ENCODE measurements at regions not wholly inside any gene's neighbourhood (a gene's known extent, or its start where the extent isn't known, plus 50 kb on each side); places are given as distances from the start of the nearest gene placed in this dataset.

DNA sequence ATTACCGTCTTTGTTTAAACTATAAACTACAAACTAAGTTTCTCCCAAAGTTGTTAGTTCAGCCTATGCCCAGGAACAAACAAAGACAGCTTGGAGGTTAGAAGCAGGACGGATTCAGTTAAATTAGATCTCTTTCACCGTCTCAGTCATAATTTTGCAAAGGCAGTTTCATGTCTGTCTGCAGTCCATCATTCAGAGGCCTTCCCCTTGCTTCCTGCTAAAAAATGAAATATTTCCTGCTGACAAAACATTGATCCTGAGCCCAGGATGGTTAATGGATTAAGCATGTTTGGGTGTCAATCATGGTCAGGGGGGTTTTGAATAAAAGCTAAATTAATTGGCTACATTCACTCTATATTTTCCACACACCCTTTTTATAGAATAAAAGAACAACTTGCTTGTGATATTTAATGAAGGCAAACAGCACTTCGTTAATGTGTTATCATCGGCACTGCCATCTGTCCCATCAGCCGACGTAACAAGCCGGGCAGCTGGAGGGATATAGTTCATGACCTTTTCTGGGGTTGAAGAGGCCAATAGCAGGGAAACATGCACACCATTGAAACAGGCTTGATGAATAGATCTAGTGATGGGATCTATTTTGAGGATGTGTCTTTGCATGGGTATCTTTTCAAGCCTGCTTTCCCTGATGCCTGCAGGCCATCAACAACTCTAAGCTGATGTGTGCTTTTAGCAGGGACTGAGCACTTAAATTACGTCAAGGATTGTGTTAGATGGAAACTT, 521.3 kb upstream of the TMEM132C start:
- TF ChIP-seq JUND (IDR thresholded peaks at IDR 0.05; ENCODE audit: low read length) (no peak), HDAC2 (IDR thresholded peaks at IDR 0.05; ENCODE audit: borderline replicate concordance in 1 of 2, low read depth in 2 of 2, low read length in 2 of 2) (no peak), TAF1 (IDR thresholded peaks at IDR 0.05; ENCODE audit: low read depth, low read length) (no peak), EZH2 (IDR thresholded peaks at IDR 0.05; ENCODE audit: low read depth, low read length, severe bottlenecking) (no peak), RAD21 (IDR thresholded peaks at IDR 0.05 in 1 of 2, conservative IDR thresholded peaks at IDR 0.05 in 1 of 2; ENCODE audit: low read depth in 2 of 2, low read length in 2 of 2) (no peak), MAFK (IDR thresholded peaks at IDR 0.05; ENCODE audit: low read depth, low read length) (no peak), SRF (IDR thresholded peaks at IDR 0.05; ENCODE audit: low read depth, low read length) (no peak), CEBPB (IDR thresholded peaks at IDR 0.05; ENCODE audit: low read depth, low read length) (no peak)
- TF ChIP-seq, protein P1, sequence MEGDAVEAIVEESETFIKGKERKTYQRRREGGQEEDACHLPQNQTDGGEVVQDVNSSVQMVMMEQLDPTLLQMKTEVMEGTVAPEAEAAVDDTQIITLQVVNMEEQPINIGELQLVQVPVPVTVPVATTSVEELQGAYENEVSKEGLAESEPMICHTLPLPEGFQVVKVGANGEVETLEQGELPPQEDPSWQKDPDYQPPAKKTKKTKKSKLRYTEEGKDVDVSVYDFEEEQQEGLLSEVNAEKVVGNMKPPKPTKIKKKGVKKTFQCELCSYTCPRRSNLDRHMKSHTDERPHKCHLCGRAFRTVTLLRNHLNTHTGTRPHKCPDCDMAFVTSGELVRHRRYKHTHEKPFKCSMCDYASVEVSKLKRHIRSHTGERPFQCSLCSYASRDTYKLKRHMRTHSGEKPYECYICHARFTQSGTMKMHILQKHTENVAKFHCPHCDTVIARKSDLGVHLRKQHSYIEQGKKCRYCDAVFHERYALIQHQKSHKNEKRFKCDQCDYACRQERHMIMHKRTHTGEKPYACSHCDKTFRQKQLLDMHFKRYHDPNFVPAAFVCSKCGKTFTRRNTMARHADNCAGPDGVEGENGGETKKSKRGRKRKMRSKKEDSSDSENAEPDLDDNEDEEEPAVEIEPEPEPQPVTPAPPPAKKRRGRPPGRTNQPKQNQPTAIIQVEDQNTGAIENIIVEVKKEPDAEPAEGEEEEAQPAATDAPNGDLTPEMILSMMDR (IDR thresholded peaks at IDR 0.05; ENCODE audit: control extremely low read depth in 1 of 3, insufficient read depth in 1 of 3, low read depth in 1 of 3, low read length in 3 of 3) = no peak
